ENCODE measurements at regions not wholly inside any gene's neighbourhood (a gene's known extent, or its start where the extent isn't known, plus 50 kb on each side); places are given as distances from the start of the nearest gene placed in this dataset.

GRCh38 chr14:105903971-105904370, 377.6 kb downstream of the TMEM121 start:
- H3K27ac ChIP-seq = no peak overlapping the region
- H3K27me3 ChIP-seq = no peaks in the 10 kb centered on the region
- H3K9me3 ChIP-seq (ENCODE audit: low read depth) = no peaks in the 10 kb centered on the region
- H3K36me3 ChIP-seq = no peaks in the 10 kb centered on the region
- no peaks in the 10 kb centered on the region for H3K4me1 ChIP-seq (ENCODE audit: low read depth)
- no peak for TF ChIP-seq CTCF (IDR thresholded peaks at IDR 0.05; ENCODE audit: low read depth, low read length)
- H3K4me3 ChIP-seq = no peak overlapping the region
- DNase-seq (ENCODE audit: low read depth in 1 of 2, low spot score in 1 of 2) = no peak

- no peak for TF ChIP-seq CTCF (IDR thresholded peaks at IDR 0.05; ENCODE audit: low read depth, low read length)
- H3K4me3 ChIP-seq = no peak overlapping the region
- H3K27ac ChIP-seq = no peak overlapping the region
- DNase-seq (ENCODE audit: low read depth in 1 of 2, low spot score in 1 of 2) = no peak
- H3K4me1 ChIP-seq (ENCODE audit: low read depth) = no peaks in the 10 kb centered on the region
- no peaks in the 10 kb centered on the region for H3K9me3 ChIP-seq (ENCODE audit: low read depth)
- no peaks in the 10 kb centered on the region for H3K36me3 ChIP-seq
- H3K27me3 ChIP-seq = no peaks in the 10 kb centered on the region
Measured at GRCh38 chr14:105904379-105904778, 378.0 kb downstream of the TMEM121 start.

- Histone ChIP-seq H3K36me3 (no peaks in the 10 kb centered on the region), H3K27ac (no peak overlapping the region), H3K9me3 (ENCODE audit: low read depth) (no peaks in the 10 kb centered on the region), H3K27me3 (no peaks in the 10 kb centered on the region), H3K4me1 (ENCODE audit: low read depth) (no peaks in the 10 kb centered on the region), H3K4me3 (no peak overlapping the region)
- TF ChIP-seq CTCF (IDR thresholded peaks at IDR 0.05; ENCODE audit: low read depth, low read length) = no peak
- DNase-seq (ENCODE audit: low read depth in 1 of 2, low spot score in 1 of 2) = no peak
Measured at GRCh38 chr14:105905456-105905855, 379.1 kb downstream of the TMEM121 start.

DNA sequence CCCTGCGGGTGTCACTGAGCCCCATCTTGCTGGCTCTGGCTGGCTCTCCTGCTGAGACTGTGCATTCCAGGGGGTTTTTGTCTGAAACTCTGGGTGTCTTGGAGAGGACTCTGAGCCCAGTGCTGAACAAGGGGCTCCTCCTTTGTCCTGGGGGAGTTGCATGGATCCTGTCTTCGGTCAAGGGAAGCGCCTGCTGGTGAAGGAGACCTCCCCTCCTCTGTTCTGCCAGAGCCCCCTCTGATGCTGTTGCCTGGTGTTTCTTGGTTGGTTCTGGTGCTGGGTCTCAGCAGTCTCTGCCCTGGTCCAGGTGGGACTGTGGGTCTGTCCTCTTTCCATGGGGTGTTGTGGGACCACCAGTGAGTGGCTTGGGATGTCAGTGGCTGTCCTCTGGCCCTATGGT, 380.9 kb downstream of the TMEM121 start:
- no peak for DNase-seq (ENCODE audit: low read depth in 1 of 2, low spot score in 1 of 2)

DNA sequence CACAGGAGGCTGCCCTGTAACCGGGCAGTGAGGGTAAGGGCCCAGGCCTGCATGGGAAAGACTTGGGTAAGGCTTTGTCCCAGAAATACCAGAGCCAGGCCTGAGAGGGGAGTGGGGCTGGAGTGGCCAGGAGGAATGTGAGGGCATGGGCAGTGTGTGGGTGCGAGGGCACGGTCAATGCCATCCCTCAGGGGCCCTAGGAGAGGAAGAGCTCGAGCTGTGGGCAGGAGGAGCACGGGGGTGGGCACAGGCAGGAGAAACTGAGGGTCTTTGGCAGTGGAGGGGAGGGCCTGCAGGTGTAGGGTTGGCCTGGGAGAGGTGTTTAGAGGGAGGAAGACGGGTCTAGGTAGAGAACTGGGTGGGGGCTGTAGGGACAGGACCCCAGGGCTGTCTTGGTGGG, 381.6 kb downstream of the TMEM121 start:
- no peak for TF ChIP-seq CTCF (IDR thresholded peaks at IDR 0.05; ENCODE audit: low read depth, low read length)

More for the DNA sequence above, 380.9 kb downstream of the TMEM121 start:
- Histone ChIP-seq H3K4me3 (no peak overlapping the region), H3K4me1 (ENCODE audit: low read depth) (no peaks in the 10 kb centered on the region), H3K36me3 (no peaks in the 10 kb centered on the region), H3K27ac (no peak overlapping the region), H3K27me3 (no peaks in the 10 kb centered on the region), H3K9me3 (ENCODE audit: low read depth) (no peaks in the 10 kb centered on the region)
- TF ChIP-seq CTCF (IDR thresholded peaks at IDR 0.05; ENCODE audit: low read depth, low read length) = no peak

GRCh38 chr14:105908481-105908911, 382.1 kb downstream of the TMEM121 start:
- no peaks in the 10 kb centered on the region for H3K4me1 ChIP-seq (ENCODE audit: low read depth)
- H3K36me3 ChIP-seq = no peaks in the 10 kb centered on the region
- H3K27me3 ChIP-seq = no peaks in the 10 kb centered on the region
- H3K9me3 ChIP-seq (ENCODE audit: low read depth) = no peaks in the 10 kb centered on the region
- no peak for DNase-seq (ENCODE audit: low read depth in 1 of 2, low spot score in 1 of 2)
- no peak overlapping the region for H3K4me3 ChIP-seq
- TF ChIP-seq CTCF (IDR thresholded peaks at IDR 0.05; ENCODE audit: low read depth, low read length) = no peak
- H3K27ac ChIP-seq = no peak overlapping the region

More for the DNA sequence above, 381.6 kb downstream of the TMEM121 start:
- H3K4me1 ChIP-seq (ENCODE audit: low read depth) = no peaks in the 10 kb centered on the region
- H3K27ac ChIP-seq = no peak overlapping the region
- H3K4me3 ChIP-seq = no peak overlapping the region
- H3K27me3 ChIP-seq = no peaks in the 10 kb centered on the region
- DNase-seq (ENCODE audit: low read depth in 1 of 2, low spot score in 1 of 2) = no peak
- H3K9me3 ChIP-seq (ENCODE audit: low read depth) = no peaks in the 10 kb centered on the region
- no peaks in the 10 kb centered on the region for H3K36me3 ChIP-seq
